GM19023 (cell line): ENCODE measurements at regions not wholly inside any gene's neighbourhood (a gene's known extent, or its start where the extent isn't known, plus 50 kb on each side); places are given as distances from the start of the nearest gene placed in this dataset.
"Not testable (repeated sequence)": the region's sequence is repeated elsewhere in the genome, so short reads cannot be mapped to it uniquely, and the experiment has no call there.

Source experiments
- ATAC-seq: cut with Tn5 transposase; IDR thresholded peaks from one replicate; pipeline ENCODE4 v1.9.1; 2021; ENCODE audit warnings: mild to moderate bottlenecking, moderate library complexity; ENCODE audit not compliant: unreplicated experiment

GRCh38 chr1:55448261-55448660 lies 233.1 kb upstream of the USP24 start:
- ATAC-seq = no peak

DNA sequence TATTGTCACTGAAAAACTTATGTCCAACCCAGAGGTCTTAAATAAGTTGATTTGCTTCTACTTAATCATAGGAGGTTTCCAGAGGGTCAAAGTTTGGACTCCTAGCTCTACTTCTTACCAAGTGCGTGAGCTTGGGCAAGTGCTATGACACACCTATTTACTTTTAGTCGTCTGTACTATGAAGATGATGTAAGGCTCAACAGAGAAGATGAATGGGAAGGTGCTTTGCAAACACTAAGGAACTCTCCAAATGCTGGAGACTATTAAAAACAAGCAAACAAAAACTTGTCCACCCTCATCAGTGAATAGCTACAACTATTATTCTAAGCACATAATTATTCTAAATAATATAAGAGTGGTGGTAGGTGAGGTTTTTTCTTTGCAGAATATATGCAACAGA lies 232.3 kb upstream of the USP24 start:
- no peak for ATAC-seq

DNA sequence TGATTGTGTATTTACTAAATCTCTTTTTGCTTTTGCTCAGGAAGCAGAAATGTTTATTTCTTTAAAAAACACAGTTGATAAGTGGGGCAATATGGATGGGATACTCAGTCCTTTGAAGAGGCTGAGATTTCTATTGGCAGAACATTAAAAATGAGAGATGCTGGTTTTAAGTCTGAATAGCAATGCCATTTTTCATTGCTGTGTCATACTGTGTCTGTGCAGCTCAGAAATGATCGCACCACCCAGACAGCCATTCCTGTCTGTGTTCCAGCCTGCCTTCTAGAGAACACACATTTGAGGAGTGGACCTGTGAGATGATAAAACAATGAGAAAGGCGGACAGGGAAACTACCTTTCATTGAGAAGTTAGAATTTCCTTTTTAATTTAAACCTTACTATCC lies 231.2 kb upstream of the USP24 start:
- ATAC-seq = no peak

DNA sequence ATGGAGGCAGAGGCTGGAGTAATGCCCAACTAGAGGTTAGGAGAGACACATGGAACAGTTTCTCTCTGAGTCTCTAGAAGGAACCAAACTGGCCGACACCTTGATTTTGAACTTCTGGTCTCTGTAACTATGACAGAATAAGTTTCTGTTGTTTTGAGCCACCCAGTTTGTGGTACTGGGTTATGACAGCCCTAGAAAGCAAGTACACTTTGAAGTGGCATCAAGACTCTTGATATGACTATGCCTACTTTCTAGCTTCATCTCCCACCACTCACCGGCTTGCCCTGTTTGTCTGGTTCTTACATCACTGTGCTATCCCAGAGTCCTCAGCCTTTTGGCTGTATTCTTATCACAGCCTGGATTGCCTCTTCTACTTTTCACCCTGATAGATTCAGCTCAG lies 230.3 kb upstream of the USP24 start:
- ATAC-seq = peak; percentile 72

GRCh38 chr1:55444667-55445066 lies 229.5 kb upstream of the USP24 start:
- no peak for ATAC-seq

DNA sequence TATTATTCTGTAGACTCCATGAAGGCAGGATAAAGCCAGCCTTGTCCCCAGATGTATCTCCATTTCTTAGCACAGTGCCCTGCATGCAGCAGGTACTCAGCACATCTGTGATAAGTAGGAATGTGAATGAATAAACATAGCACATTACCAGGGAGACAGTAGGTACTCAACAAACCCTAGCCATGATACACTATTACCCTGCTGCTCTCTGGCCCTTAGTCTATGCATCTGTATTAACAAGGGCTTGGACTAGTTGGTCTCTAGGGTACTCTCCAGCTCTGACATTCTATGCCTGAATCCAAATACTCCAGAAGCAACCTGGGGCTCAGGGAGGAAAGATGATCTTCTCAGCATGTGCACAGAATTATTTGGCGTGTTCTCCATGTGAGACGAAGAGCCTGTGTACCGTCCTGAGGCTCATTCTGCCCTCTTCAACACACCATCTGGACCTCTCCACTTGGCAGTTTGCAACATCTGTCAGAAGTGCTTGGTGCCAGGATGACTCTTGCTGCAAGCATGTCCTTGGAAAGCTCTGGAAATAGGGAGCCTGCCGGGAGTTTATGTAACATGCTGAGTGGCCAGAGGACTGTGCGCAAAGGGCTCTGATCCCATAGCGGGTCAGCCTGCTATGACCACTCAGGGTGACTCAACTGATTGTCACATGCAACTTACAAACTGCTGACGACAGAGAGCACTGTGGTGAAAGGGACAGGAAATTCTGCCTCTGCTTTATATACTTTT lies 228.2 kb upstream of the USP24 start:
- no peak for ATAC-seq

- ATAC-seq = no peak
Measured at GRCh38 chr1:55441489-55441888, 226.3 kb upstream of the USP24 start.

DNA sequence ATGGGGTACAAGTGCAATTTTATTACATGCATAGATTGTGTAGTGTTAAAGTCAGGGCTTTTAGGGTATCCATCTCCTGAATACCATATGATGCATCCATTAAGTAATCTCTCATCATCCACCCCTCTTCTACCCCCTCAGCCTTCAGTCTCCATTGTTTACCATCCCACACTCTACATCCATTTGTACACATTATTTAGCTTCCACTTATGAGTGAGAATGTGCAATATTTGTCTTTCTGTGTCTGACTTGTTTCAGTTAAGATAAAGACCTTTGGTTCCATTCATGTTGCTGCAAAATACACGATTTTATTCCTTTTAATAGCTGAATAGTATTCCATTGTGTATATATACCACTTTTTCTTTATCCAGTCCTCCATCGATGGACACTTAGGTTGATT lies 222.5 kb upstream of the USP24 start:
- ATAC-seq = no peak

GRCh38 chr1:55430720-55431119 lies 215.6 kb upstream of the USP24 start:
- ATAC-seq = not testable (repeated sequence)

DNA sequence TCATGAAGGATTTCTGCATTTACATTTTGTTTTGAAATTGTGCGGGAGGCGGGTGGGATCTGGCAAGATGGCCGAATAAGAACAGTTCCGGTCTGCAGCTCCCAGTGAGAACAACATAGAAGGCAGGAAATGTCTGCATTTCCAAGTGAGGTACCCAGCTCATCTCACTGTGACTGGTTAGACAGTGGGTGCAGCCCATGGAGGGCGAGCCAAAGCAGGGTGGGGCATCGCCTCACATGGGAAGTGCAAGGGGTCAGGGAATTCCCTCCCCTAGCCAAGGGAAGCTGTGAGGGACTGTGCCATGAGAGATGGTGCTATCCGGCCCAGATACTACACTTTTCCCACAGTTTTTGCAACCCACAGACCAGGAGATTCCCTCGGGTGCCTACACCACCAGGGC lies 215.0 kb upstream of the USP24 start:
- not testable (repeated sequence) for ATAC-seq

GRCh38 chr1:55428944-55429931 lies 214.1 kb upstream of the USP24 start:
- ATAC-seq = no peak

DNA sequence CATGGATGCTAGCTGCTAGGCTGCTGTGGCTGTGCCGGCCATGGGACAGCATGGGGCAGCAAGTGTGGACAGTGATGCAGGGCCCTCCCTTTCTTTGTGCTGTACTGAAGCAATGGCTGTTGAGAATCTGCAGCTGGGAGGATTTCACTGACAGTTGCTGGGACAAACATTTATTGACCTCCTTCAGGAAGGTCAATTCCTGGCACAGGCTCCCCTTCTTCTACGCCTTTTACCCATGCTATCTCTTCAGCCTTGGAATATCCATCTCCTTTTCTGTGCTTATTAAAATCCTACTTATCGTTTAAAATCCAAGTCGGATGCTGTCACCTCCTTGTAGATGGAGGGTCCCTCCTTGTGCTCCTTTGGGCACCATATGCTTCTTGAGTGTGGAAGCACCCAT lies 213.1 kb upstream of the USP24 start:
- no peak for ATAC-seq

- no peak for ATAC-seq
Measured at GRCh38 chr1:55427606-55428005, 212.4 kb upstream of the USP24 start.

- ATAC-seq = no peak
Measured at GRCh38 chr1:55426619-55427018, 211.5 kb upstream of the USP24 start.

GRCh38 chr1:55426156-55426555 lies 211.0 kb upstream of the USP24 start:
- no peak for ATAC-seq

DNA sequence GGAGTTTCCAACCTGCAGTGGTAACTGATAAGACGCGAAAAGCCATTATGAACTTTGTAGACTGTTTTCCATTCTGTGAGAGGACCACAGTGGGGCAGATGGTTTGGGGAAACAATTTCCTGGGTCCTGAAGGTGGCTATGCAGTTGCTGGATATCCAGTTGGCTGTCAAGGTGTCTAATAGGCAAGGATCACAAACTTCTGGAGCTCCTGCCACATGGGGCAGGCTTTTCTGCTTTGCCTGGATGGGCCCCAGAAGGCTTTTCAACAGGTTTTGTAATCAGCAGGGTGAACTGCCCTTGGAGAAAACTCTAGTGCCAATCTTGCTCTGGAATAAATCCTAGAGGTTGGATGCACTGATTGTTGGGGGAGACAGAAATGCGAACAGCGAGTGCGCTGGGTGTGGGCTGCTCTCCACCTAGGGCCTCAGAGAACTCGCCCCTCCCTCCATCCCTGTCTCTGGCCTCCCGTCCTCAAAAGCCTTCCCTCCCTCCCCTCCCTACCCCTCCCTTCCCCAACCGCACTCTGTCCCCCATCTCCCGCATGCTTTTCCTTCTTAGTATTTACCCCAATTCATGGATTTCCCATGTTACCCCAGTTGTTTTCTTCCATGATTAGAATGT lies 210.3 kb upstream of the USP24 start:
- no peak for ATAC-seq

GRCh38 chr1:55423376-55423775 lies 208.2 kb upstream of the USP24 start:
- no peak for ATAC-seq

DNA sequence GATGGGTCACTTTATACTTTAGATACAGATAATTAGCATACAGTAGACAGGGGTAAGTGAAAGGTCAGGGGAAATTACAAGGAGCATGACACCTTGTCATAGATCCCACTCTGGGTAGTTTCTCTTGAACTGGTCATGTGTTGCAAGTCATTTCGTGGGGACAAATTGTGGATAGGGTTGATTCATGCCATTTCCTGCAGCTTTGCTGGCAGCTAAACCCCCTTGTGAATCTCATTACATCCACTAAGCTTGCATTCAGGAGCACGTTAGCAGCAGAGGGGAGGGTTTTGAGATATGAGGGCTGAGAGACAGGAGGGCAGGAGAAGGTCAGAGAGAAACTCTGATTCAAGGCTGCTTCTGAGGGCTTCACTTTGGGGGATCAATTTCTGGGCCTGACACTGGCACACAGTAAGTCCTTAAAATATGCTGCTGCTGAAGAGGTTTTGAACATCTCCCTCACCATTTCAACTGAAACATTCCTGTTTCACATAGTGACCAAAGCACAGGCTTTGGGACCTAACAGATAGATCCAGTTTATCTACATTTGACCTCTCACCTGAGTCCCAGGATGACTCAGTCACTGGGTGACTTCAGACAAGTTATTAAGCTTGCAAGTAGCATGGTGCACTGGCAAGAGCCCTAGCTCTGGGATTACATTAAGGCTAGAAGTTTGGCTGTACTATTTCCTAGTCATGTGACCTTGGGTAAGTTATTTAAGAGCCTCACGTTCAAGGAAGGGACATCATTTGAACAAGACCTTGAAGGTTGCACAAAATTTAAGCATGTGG lies 206.0 kb upstream of the USP24 start:
- no peak for ATAC-seq

DNA sequence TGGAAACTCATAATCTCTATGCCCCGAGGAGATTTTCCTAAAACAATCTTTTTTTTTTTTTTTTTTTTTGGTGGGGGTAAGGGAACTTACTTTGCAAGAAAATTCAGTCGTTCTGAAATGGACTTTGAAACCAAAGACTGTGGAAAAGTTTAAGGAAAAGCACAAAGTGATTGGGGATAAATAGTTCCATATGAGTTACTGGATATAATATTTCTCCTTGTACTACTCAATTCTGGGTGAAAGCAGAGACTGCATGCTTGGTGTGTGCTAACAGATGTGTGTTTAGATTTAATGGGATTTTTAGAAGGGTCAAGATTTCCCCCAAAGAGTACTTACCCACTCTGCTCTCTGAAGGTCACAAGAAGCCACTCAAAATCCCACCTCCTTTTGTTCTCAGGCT lies 204.9 kb upstream of the USP24 start:
- ATAC-seq = no peak

DNA sequence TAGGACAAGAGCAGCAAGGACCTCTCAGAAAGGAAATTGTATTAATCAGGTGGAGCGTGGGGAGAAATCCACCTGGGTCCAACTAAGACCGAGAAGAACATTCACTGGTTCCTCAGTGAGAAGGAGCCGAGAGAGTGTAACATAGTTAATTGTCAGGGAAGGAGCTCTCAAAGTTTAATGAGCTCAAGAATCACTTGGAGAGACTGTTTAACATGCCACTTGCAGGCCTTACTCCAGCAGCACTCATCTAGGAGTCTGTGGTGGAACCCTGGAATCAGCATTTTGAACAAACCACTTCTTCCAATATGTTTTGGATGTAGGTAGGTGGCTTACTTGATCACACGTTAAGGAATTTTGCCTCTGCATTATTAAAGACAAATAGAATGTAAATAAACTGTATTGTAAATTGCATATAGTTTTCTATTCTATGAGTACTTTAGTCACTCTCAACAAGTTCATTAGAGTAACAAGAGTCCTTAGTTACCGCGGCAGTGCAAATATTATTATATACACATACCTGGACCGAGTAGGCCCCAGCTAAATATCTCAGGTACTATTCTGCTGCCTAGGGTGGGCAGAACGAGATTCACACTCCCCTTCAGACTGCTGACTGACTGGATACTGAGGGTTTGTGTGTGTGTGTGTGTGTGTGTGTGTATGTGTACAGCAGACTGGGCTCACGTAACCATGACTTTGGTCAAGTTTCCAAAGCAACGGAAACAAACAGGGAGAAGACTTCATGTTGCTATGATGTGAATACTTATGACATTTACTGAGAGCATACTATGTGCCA lies 203.2 kb upstream of the USP24 start:
- ATAC-seq = no peak
